Fibroblast of skin of back (primary cell): ENCODE measurements at regions not wholly inside any gene's neighbourhood (a gene's known extent, or its start where the extent isn't known, plus 50 kb on each side); places are given as distances from the start of the nearest gene placed in this dataset.
"Not testable (repeated sequence)": the region's sequence is repeated elsewhere in the genome, so short reads cannot be mapped to it uniquely, and the experiment has no call there.

Source experiments
- DNase-seq: peaks from one replicate; pipeline ENCODE4 v3.0.0-alpha.2; 2013

DNA sequence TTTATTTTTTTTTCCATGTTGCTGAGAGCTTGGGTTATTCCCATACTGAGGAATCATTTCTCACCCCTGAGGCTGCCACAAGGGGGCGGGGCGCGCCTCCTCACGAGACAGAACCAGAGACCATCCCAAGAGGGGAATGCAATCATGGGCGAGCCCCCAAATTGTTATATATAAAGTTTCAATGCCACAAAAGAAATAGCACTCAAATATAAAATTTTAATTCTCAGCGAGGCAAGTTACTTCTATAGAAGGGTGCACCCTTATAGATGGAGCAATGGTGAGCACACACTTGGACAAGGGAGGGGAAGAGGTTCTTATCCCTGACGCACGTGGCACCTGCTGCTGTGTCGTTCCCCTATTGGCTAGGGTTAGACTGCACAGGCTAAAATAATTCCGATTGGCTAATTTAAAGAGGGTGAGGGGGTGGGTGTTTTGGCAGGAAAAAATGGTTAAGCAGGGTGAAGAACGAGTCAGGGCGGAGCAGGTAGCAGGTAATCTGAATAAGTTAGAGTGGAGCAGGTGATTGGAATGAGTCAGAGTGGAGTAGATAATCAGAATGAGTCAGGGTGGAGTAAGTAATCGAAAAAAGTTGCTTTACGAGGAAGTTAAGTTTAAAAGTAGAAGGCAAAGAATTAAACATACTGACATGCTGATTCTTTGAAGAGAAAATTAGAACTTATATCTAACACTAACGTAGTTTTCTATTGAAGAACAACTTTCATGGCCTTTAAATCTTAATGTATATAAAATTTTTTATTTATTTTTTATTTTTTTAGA lies 177.5 kb downstream of the MTCL1 start:
- DNase-seq: peak; percentile 19

DNA sequence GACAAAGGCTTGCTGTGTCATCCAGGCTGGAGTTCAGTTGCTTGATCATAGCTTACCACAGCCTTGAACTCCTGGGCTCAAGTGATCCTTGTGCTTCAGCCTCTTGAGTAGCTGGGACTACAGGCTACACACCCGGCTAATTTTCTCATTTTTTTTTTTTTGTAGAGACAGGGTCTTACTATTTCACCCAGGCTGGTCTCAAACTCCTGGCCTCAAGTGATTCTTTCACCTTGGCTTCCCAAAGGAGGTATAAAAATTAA lies 178.0 kb downstream of the MTCL1 start:
- no peak for DNase-seq

- DNase-seq: not testable (repeated sequence)
Observed at GRCh38 chr18:8887877-8888276, 182.5 kb downstream of the MTCL1 start.

- DNase-seq: peak; percentile 67
Observed at GRCh38 chr18:8889489-8889888, 184.1 kb downstream of the MTCL1 start.

GRCh38 chr18:8890503-8890902 lies 185.1 kb downstream of the MTCL1 start:
- DNase-seq: not testable (repeated sequence)

- peak; percentile 99 for DNase-seq
Observed at GRCh38 chr18:8890957-8891464, 185.7 kb downstream of the MTCL1 start.

DNA sequence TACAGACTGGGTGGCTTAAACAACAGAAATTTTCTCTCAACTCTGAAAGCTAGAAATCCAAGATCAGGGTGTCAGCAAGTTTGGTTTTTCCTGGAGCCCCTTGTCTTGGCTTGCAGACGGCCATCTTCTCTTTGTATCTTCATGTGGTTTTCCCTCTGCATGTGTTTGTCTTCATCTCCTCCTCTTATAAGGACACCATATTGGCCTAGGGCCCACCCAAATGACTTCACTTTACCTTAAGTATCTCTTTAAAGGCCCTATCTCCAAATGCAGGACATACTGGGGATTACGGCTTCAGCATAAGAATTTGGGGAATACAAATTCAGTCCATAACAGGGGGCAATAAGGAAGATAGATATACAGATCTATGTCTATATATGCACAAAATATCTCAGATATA lies 187.9 kb downstream of the MTCL1 start:
- DNase-seq: no peak

DNA sequence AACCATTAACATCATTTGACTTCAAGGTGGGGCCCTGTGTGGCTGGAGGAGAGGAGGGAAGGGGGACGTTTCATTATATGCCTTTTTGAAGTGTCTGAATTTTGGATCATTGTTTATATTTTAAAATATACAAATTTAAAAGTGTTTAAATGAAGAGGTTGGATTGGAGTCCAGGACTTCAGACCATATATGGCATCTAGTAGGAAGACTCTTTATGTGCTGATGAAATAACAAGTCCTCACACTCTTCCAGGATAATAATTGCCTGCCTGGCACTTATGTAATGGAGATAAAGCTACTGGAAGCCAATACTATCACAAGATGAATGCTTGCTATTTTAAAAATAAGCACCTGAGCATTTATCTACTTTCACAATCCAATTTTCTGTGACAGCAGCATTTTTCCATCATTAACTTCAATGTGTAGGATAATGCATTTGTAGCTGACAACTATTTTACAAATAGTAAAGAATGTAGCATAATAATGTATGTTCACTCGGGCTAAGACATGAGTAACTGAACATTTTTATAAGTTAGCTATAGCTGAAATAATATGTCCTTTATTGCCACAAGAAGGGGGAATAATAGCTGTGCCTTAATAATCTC lies 188.4 kb downstream of the MTCL1 start:
- no peak for DNase-seq

- DNase-seq: no peak
Observed at GRCh38 chr18:8894823-8895222, 189.5 kb downstream of the MTCL1 start.

GRCh38 chr18:8895341-8895740 lies 190.0 kb downstream of the MTCL1 start:
- DNase-seq: no peak

GRCh38 chr18:8895987-8896619 lies 190.7 kb downstream of the MTCL1 start:
- DNase-seq: peak; percentile 89

GRCh38 chr18:8899000-8899399 lies 193.6 kb downstream of the MTCL1 start:
- no peak for DNase-seq

DNA sequence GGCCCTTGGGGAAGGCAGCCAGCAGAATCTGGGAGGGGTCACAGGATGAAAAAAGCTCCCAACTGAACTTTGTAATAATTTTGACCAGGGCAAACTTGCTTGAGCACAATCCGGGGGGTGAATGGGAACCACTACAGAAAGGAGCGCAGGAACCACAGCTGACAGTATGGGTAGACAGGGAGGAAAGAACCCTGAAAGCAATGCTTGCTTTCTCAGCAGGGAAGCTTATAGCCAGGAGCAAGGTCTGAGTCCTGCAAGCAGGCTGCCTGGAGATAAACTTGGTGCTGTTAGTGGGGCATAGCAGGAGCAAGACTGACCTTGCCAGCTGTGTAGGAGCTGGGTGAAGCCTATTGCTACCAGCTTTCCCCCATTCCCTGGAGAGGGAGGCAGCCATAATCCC lies 195.2 kb downstream of the MTCL1 start:
- DNase-seq: no peak

GRCh38 chr18:8901019-8901418 lies 195.7 kb downstream of the MTCL1 start:
- no peak for DNase-seq

- DNase-seq: no peak
Observed at GRCh38 chr18:8904316-8904715, 198.2 kb upstream of the NDUFV2 start.

- DNase-seq: no peak
Observed at GRCh38 chr18:8908792-8909510, 193.5 kb upstream of the NDUFV2 start.

DNA sequence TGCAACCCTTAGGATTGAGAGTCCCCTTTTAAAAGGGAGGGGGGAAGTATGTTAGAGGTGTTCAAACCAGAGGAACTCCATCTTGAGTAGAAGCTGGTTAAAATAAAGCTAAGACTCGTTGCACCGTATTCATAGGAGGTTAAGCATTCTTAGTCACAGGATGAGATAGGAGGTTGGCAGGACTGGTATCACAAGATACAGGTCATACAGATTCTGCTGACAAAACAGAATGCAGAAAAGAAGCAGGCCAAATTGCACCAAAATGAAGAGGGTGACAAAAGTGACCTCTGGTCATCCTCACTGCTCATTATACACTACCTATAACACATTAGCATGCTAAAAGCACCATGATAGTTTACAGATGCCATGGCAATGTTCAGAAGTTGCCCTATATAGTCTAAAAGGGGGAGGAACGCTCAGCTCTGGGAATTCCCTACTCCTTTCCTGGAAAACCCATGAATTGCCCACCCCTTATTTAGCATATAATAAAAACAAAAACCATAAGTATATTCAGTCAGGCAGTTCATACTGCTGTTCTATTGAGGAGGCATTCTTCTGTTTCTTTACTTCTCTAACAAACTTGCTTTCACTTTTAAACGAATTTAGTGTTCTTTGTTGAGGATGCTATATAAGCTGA lies 192.2 kb upstream of the NDUFV2 start:
- DNase-seq: no peak

DNA sequence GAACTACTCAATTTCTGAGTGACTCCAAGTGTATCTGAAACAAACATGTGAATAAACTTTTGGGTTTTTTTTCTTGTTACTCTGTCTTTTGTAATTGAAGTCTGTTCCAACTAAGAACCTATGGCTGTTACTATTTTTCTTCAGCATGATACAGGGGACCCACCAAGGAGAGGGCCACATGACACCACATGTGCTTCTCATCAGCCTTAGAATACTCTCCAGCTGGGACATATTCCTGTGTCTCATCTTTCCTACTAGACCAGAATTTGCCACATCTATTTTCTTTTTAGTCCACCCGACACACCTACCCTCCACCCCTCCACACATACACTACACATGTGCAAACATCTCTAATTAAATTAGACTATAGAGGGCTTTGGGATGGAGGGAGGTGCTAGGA lies 191.7 kb upstream of the NDUFV2 start:
- no peak for DNase-seq

DNA sequence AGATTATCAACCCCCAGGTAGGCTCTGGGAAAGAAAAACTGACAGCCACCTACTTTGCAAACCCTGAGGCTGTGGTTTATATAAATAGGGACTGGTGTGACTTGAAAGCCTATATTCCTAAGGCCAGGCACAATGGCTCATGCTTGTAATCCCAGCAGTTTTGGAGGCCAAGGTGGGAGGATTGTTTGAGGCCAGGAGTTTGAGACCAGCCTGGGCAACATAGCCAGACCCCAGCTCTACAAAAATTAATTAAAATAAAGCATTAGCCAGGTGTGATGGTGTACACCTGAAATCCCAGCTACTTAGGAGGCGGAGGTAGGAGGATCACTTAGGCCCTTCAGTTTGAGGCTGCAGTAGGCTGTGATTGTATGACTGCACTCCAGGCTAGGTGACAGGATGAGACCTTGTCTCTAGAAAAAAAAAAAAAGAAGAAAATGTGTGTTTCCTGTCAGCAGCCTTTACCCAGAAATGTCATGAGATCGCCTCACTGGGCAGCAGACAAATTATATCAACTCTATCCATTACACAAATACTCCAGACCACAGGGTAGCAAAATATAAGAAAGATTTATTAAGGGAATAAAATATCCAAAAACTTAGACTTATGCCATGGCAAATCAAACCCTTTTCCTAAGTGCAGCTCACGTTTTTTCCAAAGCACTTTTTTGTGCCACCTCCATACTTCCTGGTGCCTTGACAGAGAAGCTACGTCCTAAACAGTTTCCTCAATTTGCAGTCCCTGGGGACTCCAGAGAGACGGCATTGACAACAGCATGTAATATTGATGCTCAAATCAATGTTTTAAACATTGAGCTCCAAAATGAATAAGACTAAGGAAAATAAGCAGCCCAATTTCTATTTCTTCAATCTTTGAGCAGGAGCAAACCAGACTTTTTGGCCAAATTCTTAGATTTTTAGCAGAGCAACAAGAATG lies 190.8 kb upstream of the NDUFV2 start:
- DNase-seq: no peak

GRCh38 chr18:8912348-8913326 lies 189.9 kb upstream of the NDUFV2 start:
- DNase-seq: peak; percentile 24
